Activated CD8-positive, alpha-beta T cell treated with anti-CD3 and anti-CD28 coated beads, Interleukin-2, amount 10 ng/mL, durations not matched to agents 7 days and 5 days (primary cell): ENCODE measurements at regions not wholly inside any gene's neighbourhood (a gene's known extent, or its start where the extent isn't known, plus 50 kb on each side); places are given as distances from the start of the nearest gene placed in this dataset.

Experiments
- ATAC-seq: fragments of 150-1000 bp; cut with Tn5 transposase; one replicate; pipeline ENCODE4 v1.10.0; 2021; ENCODE audit warnings: moderate library complexity
- CTCF ChIA-PET: fragments of 350-600 bp; sonication (Branson Sonifier 250); formaldehyde crosslinking; loops from one replicate; lab custom pipeline; 2021; ENCODE audit warnings: antibody characterized with exemption; lab: Charles Lee
- POLR2A ChIA-PET: fragments of 350-600 bp; sonication (Branson Sonifier 250); formaldehyde crosslinking; loops from one replicate; lab custom pipeline; 2021; ENCODE audit warnings: antibody characterized with exemption; lab: Charles Lee
- DNase-seq: peaks from one replicate; pipeline ENCODE4 v3.0.0-alpha.2; 2020
- H3K27ac Mint-ChIP-seq: one replicate; pipeline ENCODE4 v1.8.0; 2021; ENCODE audit warnings: mild to moderate bottlenecking, mixed read lengths
- H3K27me3 Mint-ChIP-seq: one replicate; pipeline ENCODE4 v1.8.0; 2021; ENCODE audit warnings: low read depth, mixed read lengths
- H3K36me3 Mint-ChIP-seq: one replicate; pipeline ENCODE4 v1.8.0; 2021; ENCODE audit warnings: low read depth, mixed read lengths
- H3K4me1 Mint-ChIP-seq: one replicate; pipeline ENCODE4 v1.8.0; 2021; ENCODE audit warnings: low read depth, mixed read lengths
- H3K4me3 Mint-ChIP-seq: one replicate; pipeline ENCODE4 v1.8.0; 2021; ENCODE audit warnings: mild to moderate bottlenecking, mixed read lengths
- H3K9me3 Mint-ChIP-seq: one replicate; pipeline ENCODE4 v1.8.0; 2022; ENCODE audit warnings: mixed read lengths; ENCODE audit not compliant: insufficient read depth

DNA sequence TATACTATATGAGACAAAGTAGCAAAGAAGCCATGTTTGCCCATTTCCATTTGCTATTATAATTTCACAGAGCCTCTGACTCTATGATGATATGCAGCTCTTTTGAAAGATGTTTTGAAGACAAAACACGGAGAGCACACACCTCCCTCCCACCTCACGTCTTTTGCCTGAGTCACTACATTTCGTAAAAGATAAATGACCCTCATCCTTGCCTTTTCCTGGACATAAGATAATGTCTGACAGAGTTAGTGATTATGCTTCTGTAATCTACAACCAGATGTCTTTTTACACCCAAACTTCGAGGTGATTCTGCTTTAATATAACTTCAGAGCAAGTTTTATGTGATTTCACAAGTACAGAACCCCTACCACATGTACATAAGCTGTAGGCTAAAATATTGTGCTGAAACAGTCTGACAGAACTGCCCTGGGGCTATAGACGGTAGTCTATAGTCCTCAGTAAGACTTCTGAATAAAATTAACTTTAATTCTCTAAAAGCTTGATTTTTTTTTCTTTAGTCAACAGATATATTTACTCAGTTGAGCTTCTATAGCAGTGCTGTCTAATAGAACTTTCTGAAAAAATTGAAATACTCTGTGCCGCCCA, 99.9 kb downstream of the CD200R1L start:
- no peaks in the 10 kb centered on the region for H3K36me3 Mint-ChIP-seq

GRCh38 chr3:112745567-112746248, 101.0 kb downstream of the CD200R1L start:
- Mint-ChIP-seq H3K36me3 (no peaks in the 10 kb centered on the region), H3K9me3 (no peaks in the 10 kb centered on the region), H3K4me1 (peaks cover 5% of the 10 kb centered on the region), H3K27ac (no peak overlapping the region), H3K4me3 (no peak overlapping the region), H3K27me3 (no peaks in the 10 kb centered on the region)
- POLR2A ChIA-PET: no interaction called here
- no peak for DNase-seq
- no peak for ATAC-seq
- CTCF ChIA-PET: interaction anchor here (1.9 to 4.2 kb wide), 3 partner anchors 9 to 233 kb away, joined by 5 to 19 read pairs (median 5); no protein-coding TSS in a partner anchor

More for the DNA sequence above, 99.9 kb downstream of the CD200R1L start:
- POLR2A ChIA-PET: interaction anchor here (0.9 kb wide), 1 partner anchor 9 kb away, joined by 3 read pairs; no protein-coding TSS in a partner anchor
- Mint-ChIP-seq H3K27me3 (no peaks in the 10 kb centered on the region), H3K4me3 (no peak overlapping the region), H3K9me3 (no peaks in the 10 kb centered on the region), H3K4me1 (no peaks in the 10 kb centered on the region), H3K27ac (no peak overlapping the region)
- DNase-seq: no peak
- no peak for ATAC-seq
- CTCF ChIA-PET: interaction anchor here (1.0 to 4.2 kb wide), 3 partner anchors 12 to 232 kb away, joined by 3 to 19 read pairs (median 5); no protein-coding TSS in a partner anchor

- Mint-ChIP-seq H3K9me3 (no peaks in the 10 kb centered on the region), H3K27me3 (no peaks in the 10 kb centered on the region), H3K4me3 (no peak overlapping the region), H3K4me1 (peaks cover 12% of the 10 kb centered on the region), H3K36me3 (no peaks in the 10 kb centered on the region), H3K27ac (no peak overlapping the region)
- ATAC-seq (no peak), DNase-seq (no peak)
- ChIA-PET POLR2A (no interaction called here), CTCF (interaction anchor here (1.9 to 4.2 kb wide), 3 partner anchors 9 to 234 kb away, joined by 5 to 19 read pairs (median 5); no protein-coding TSS in a partner anchor)
Measured at GRCh38 chr3:112744825-112745566, 101.7 kb downstream of the CD200R1L start.

GRCh38 chr3:112744106-112744505, 102.6 kb downstream of the CD200R1L start:
- no peaks in the 10 kb centered on the region for H3K27me3 Mint-ChIP-seq
- no peak overlapping the region for H3K4me3 Mint-ChIP-seq
- ATAC-seq: no peak
- H3K9me3 Mint-ChIP-seq: no peaks in the 10 kb centered on the region
- CTCF ChIA-PET: interaction anchor here (4.2 kb wide), 1 partner anchor 9 kb away, joined by 19 read pairs; no protein-coding TSS in a partner anchor
- no peak for DNase-seq
- no peaks in the 10 kb centered on the region for H3K36me3 Mint-ChIP-seq
- POLR2A ChIA-PET: no interaction called here
- H3K4me1 Mint-ChIP-seq: peaks cover 21% of the 10 kb centered on the region
- H3K27ac Mint-ChIP-seq: no peak overlapping the region

- ATAC-seq (no peak), DNase-seq (no peak)
- Mint-ChIP-seq H3K4me3 (no peak overlapping the region), H3K27ac (no peak overlapping the region), H3K9me3 (no peaks in the 10 kb centered on the region), H3K27me3 (no peaks in the 10 kb centered on the region), H3K36me3 (no peaks in the 10 kb centered on the region), H3K4me1 (peaks cover 30% of the 10 kb centered on the region)
- ChIA-PET POLR2A (interaction anchor here (0.6 kb wide), 1 partner anchor 271 kb away, joined by 3 read pairs; no protein-coding TSS in a partner anchor), CTCF (interaction anchor here (0.6 kb wide), 1 partner anchor 8 kb away, joined by 3 read pairs; no protein-coding TSS in a partner anchor)
Measured at GRCh38 chr3:112742934-112743333, 102.0 kb upstream of the CCDC80 start.

- Mint-ChIP-seq H3K27ac (no peak overlapping the region), H3K4me3 (no peak overlapping the region), H3K36me3 (peaks cover 2% of the 10 kb centered on the region), H3K27me3 (no peaks in the 10 kb centered on the region), H3K4me1 (peaks cover 38% of the 10 kb centered on the region), H3K9me3 (no peaks in the 10 kb centered on the region)
- ATAC-seq: no peak
- no peak for DNase-seq
- POLR2A ChIA-PET: no interaction called here
- CTCF ChIA-PET: no interaction called here
Measured at GRCh38 chr3:112741983-112742382, 101.0 kb upstream of the CCDC80 start.

DNA sequence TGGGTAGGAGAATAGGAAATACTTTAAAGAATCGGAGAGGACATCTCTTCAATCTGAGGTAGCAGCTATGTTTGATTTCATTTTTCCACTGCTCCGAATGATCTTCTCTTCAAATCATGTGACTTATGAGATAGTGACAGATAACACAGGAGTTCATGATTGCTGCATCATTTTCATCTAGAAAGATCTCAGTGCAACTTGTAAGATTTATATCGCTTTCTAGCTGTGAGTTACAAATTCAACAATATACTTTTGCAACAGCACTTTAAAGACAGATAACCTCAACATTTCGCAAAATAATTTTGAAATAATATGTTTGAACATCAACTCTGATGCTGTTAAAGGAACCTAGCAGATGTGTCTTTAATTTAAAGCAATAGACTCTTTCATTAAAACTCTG, 99.9 kb upstream of the CCDC80 start:
- Mint-ChIP-seq H3K27ac (no peak overlapping the region), H3K9me3 (no peaks in the 10 kb centered on the region), H3K4me3 (no peak overlapping the region), H3K4me1 (peaks cover 49% of the 10 kb centered on the region), H3K36me3 (peaks cover 2% of the 10 kb centered on the region), H3K27me3 (no peaks in the 10 kb centered on the region)
- DNase-seq: no peak
- ATAC-seq: no peak
- POLR2A ChIA-PET: no interaction called here
- CTCF ChIA-PET: interaction anchor here (0.8 to 9.4 kb wide), 5 partner anchors 33 to 243 kb away, joined by 3 to 132 read pairs (median 3); partner anchors contain the start of gene CCDC80

GRCh38 chr3:112739252-112739965, 98.5 kb upstream of the CCDC80 start:
- ChIA-PET POLR2A (no interaction called here), CTCF (interaction anchor here (0.7 to 9.4 kb wide), 5 partner anchors 74 to 297 kb away, joined by 3 to 132 read pairs (median 3); partner anchors contain the start of gene CCDC80)
- Mint-ChIP-seq H3K4me1 (peaks cover 59% of the 10 kb centered on the region), H3K4me3 (no peak overlapping the region), H3K27me3 (no peaks in the 10 kb centered on the region), H3K27ac (peak overlapping the region; percentile 77), H3K36me3 (peaks cover 2% of the 10 kb centered on the region), H3K9me3 (no peaks in the 10 kb centered on the region)
- no peak for DNase-seq
- peak; percentile 10 for ATAC-seq

- peaks cover 59% of the 10 kb centered on the region for H3K4me1 Mint-ChIP-seq
- H3K9me3 Mint-ChIP-seq: no peaks in the 10 kb centered on the region
- H3K4me3 Mint-ChIP-seq: no peak overlapping the region
- DNase-seq (no peak), ATAC-seq (no peak)
- ChIA-PET POLR2A (interaction anchor here (0.6 to 1.2 kb wide), 2 partner anchors 8 to 266 kb away, joined by 3 to 4 read pairs; no protein-coding TSS in a partner anchor), CTCF (interaction anchor here (0.9 to 9.4 kb wide), 6 partner anchors 76 to 247 kb away, joined by 4 to 132 read pairs (median 8); partner anchors contain the start of genes CCDC80 and CD200R1)
- H3K36me3 Mint-ChIP-seq: peaks cover 2% of the 10 kb centered on the region
- H3K27me3 Mint-ChIP-seq: no peaks in the 10 kb centered on the region
- no peak overlapping the region for H3K27ac Mint-ChIP-seq
Measured at GRCh38 chr3:112738366-112738765, 97.4 kb upstream of the CCDC80 start.

- H3K27ac Mint-ChIP-seq: peak overlapping the region; percentile 84
- POLR2A ChIA-PET: no interaction called here
- no peak overlapping the region for H3K4me3 Mint-ChIP-seq
- no peaks in the 10 kb centered on the region for H3K9me3 Mint-ChIP-seq
- H3K4me1 Mint-ChIP-seq: peaks cover 59% of the 10 kb centered on the region
- H3K36me3 Mint-ChIP-seq: peaks cover 2% of the 10 kb centered on the region
- DNase-seq: peak; percentile 43
- H3K27me3 Mint-ChIP-seq: no peaks in the 10 kb centered on the region
- ATAC-seq: peak; percentile 74
- CTCF ChIA-PET: interaction anchor here (0.7 to 9.4 kb wide), 14 partner anchors 8 to 281 kb away, joined by 3 to 132 read pairs (median 4); partner anchors contain the start of genes CCDC80, CD200R1, CD200R1L and GTPBP8
Measured at GRCh38 chr3:112736805-112737566, 96.0 kb upstream of the CCDC80 start.
